HT1080 (cell line): ENCODE measurements at regions not wholly inside any gene's neighbourhood (a gene's known extent, or its start where the extent isn't known, plus 50 kb on each side); places are given as distances from the start of the nearest gene placed in this dataset.
"Not testable (repeated sequence)": the region's sequence is repeated elsewhere in the genome, so short reads cannot be mapped to it uniquely, and the experiment has no call there.

ENCODE experiments used
- DNase-seq: peaks from one replicate; pipeline ENCODE4 v3.0.0-alpha.2; 2015; ENCODE audit warnings: low read depth

GRCh38 chr1:29557701-29558600 is 321.6 kb downstream of the PTPRU start:
- DNase-seq: no peak

GRCh38 chr1:29557066-29557465 is 320.7 kb downstream of the PTPRU start:
- no peak for DNase-seq

GRCh38 chr1:29556657-29557056 is 320.3 kb downstream of the PTPRU start:
- no peak for DNase-seq

- no peak for DNase-seq
These were observed 318.8 kb downstream of the PTPRU start for GRCh38 chr1:29555043-29555620.

GRCh38 chr1:29554208-29554778 is 318.0 kb downstream of the PTPRU start:
- no peak for DNase-seq

- DNase-seq: no peak
These were observed 315.0 kb downstream of the PTPRU start for GRCh38 chr1:29551123-29551936.

GRCh38 chr1:29550119-29550841 is 314.0 kb downstream of the PTPRU start:
- DNase-seq: no peak

- DNase-seq: not testable (repeated sequence)
These were observed 313.4 kb downstream of the PTPRU start for GRCh38 chr1:29549728-29550118.

GRCh38 chr1:29549001-29549400 is 312.7 kb downstream of the PTPRU start:
- no peak for DNase-seq

- no peak for DNase-seq
These were observed 311.8 kb downstream of the PTPRU start for GRCh38 chr1:29548091-29548490.

- no peak for DNase-seq
These were observed 311.0 kb downstream of the PTPRU start for GRCh38 chr1:29547300-29547699.

- no peak for DNase-seq
These were observed 310.2 kb downstream of the PTPRU start for GRCh38 chr1:29546496-29546895.

- no peak for DNase-seq
These were observed 308.1 kb downstream of the PTPRU start for GRCh38 chr1:29544406-29544805.

GRCh38 chr1:29543586-29543985 is 307.3 kb downstream of the PTPRU start:
- no peak for DNase-seq

GRCh38 chr1:29542548-29542947 is 306.2 kb downstream of the PTPRU start:
- DNase-seq: no peak

- DNase-seq: no peak
These were observed 305.3 kb downstream of the PTPRU start for GRCh38 chr1:29541631-29542030.

- no peak for DNase-seq
These were observed 304.6 kb downstream of the PTPRU start for GRCh38 chr1:29540801-29541357.

- DNase-seq: no peak
These were observed 303.6 kb downstream of the PTPRU start for GRCh38 chr1:29539971-29540370.

- DNase-seq: no peak
These were observed 302.3 kb downstream of the PTPRU start for GRCh38 chr1:29538586-29538985.

GRCh38 chr1:29532751-29533150 is 296.4 kb downstream of the PTPRU start:
- DNase-seq: no peak

- no peak for DNase-seq
These were observed 296.0 kb downstream of the PTPRU start for GRCh38 chr1:29532285-29532684.
